EL (cell line): ENCODE measurements at regions not wholly inside any gene's neighbourhood (a gene's known extent, or its start where the extent isn't known, plus 50 kb on each side); places are given as distances from the start of the nearest gene placed in this dataset.

Experiments used
- DNase-seq: peaks from one replicate; pipeline ENCODE4 v3.0.0-alpha.2; 2016

DNA sequence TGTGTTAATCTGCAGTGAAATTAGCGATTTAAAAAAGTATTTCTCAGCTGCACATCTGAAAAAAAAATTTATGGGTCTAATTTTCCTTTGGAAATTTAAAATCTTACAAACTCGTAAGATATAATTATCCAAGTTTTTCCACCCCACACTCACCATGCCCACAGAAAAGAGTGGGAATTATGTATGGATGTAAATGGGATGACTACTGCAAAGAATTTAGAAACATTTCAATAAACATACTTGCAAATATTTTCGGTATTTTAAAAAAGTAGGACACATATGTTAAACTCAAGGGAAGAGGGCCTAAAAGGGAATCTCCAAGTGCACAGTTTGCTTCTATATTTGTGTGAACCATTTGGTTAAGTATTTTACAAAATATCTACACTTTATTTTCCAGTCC lies 1039.9 kb upstream of the POU3F3 start:
- DNase-seq = no peak

DNA sequence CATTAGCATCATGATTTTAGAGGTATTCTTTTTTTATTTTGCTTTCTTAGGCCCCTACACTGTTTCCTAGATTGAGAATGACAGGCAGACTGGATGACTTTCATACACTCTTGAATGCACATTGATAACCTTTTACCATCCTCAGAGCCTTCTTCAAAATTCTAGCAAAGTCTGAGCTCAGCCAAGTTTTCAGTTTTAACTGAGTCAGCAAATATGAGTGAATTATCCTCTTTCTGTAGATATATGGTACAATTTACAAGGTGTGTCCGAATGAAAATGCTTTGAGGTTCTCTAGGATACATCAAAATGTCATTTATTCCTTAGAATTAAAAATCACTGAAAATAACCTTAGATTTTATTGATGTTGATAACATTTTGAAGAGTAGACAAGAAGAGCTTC lies 1038.2 kb upstream of the POU3F3 start:
- no peak for DNase-seq

DNA sequence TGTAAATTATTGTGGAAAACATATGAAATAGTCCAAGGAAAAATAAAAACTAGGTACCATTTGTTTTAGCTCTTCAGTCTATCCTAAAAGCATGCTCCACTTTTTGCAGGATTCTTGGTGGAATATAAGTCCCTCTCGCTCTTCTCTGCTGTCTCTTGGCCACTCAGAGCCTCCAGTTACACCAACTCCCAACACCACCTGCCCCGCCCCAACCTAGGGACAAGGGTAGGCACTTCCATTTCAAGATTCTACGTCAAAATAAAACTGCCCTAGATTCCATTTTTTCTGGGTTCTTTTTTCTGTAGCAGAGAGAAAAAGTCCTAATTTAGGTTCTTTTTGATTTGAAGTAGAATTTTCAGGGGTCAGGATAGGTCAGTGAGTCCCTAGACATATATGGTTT lies 1036.2 kb upstream of the POU3F3 start:
- no peak for DNase-seq

DNA sequence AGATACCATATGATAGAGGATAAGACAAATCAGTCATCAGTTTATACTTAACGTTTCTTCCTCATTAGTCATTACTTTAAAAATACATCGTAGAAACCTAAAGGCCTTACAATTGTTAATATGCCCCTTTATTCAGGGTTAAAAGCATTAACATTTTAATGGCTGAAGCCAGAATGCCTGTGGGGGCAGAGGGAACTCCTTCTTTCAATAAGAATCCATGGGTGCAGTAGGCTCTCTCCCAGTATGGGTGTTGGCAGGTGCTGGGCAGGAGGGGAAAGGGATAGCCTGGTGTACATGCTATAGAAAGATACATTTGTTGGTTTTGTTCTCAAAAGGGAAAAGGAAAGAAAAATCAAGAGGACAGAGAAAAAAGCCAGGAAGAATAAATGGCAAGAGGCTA lies 1035.7 kb upstream of the POU3F3 start:
- no peak for DNase-seq

DNA sequence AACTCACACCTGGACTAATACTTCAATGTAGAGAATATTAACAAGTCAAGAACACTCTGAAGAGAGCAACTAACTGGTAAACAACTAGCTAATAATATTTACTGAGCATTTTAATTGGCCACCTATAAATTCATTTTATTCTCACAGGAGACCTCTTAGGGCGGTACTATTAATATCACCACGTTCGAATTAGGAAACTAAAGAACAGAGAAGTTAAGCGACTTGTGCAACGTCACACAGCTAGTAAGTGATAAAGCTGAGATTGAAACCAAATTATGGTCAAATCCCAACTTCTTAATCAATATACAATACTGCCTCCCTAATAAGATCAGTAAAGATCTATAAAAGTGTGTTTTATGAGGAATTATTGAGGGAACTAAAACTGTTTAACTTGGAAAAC lies 1034.3 kb upstream of the POU3F3 start:
- DNase-seq = no peak

GRCh38 chr2:103823847-103824246 lies 1030.1 kb upstream of the POU3F3 start:
- no peak for DNase-seq

DNA sequence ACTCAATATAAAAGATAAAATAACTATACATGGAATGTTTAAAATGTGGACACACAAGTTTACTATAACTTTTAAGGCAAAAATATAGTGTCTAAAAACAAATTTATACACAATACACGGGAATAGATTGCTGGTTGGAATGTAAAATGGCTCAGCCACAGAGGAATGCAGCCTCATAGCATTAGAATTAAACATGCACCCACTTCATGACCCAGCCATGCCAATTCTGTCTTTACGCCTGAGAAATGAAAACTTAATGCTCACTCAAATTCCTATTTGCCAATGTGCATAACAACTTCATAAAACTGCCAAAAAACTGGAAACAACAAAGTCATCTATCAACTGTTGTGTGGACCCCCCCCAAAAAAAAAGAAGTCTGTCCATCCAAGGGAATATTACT lies 1006.6 kb upstream of the POU3F3 start:
- DNase-seq = no peak

DNA sequence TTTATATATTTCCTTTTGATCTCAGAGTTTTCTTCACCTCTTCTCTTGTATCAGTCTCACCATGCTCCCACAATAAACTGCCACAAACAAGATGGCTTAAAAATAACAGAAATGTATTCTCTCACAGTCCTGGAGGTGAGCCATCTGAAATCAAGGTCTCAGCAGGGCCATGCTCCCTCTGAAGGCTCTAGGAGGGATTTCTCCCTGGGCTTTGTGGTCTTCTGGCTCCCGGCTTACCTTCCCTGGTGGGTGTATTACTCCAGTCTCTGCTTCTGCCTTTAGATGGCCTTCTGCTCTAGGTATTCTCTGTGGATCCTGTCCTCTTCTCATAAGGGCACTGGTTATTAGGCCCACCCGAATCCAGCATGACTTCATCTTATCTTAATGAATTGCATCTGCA lies 994.7 kb upstream of the POU3F3 start:
- no peak for DNase-seq

DNA sequence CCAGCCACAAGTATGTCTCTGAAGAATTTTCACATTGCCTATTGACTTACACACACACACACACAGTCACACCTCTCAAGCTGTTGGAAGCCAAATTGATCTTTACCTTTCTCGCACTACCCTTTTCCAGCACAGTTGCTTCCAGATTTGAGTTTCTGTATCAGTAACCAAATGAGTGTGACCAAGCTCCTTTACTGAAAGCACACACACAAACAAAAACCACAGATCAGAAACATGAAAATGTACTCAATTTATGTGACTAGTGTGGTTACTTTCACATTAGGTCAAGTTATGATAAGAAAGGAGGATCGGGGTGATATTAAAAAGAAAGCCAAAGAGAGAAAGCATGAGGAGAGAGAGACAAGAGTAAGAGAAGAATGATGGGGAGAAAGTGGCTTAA lies 993.9 kb upstream of the POU3F3 start:
- DNase-seq = no peak

GRCh38 chr2:103868396-103868795 lies 985.5 kb upstream of the POU3F3 start:
- no peak for DNase-seq

- no peak for DNase-seq
These were observed 980.1 kb upstream of the POU3F3 start for GRCh38 chr2:103873716-103874351.

DNA sequence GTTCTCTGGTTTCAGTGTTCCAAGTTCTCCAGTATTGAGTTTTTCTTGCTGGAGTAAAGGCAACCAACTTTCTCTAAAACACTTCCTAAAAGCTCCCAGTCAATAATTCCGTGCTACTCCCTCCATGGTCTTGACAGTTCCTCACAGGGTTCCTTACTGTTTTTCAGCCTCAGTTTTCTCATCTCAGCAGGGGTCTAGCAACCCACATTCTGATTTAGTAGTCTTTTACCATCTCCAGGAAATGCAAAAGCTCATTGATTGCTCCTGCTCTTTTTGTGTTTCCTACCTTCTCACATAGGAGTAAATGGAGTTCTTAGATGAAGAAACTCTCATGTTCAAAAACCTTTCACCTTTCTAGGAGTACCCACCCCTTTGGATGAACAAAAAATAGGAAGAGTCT lies 978.8 kb upstream of the POU3F3 start:
- no peak for DNase-seq

- no peak for DNase-seq
These were observed 978.4 kb upstream of the POU3F3 start for GRCh38 chr2:103875531-103875930.

GRCh38 chr2:103876611-103877010 lies 977.3 kb upstream of the POU3F3 start:
- no peak for DNase-seq

- no peak for DNase-seq
These were observed 974.8 kb upstream of the POU3F3 start for GRCh38 chr2:103879101-103879500.

DNA sequence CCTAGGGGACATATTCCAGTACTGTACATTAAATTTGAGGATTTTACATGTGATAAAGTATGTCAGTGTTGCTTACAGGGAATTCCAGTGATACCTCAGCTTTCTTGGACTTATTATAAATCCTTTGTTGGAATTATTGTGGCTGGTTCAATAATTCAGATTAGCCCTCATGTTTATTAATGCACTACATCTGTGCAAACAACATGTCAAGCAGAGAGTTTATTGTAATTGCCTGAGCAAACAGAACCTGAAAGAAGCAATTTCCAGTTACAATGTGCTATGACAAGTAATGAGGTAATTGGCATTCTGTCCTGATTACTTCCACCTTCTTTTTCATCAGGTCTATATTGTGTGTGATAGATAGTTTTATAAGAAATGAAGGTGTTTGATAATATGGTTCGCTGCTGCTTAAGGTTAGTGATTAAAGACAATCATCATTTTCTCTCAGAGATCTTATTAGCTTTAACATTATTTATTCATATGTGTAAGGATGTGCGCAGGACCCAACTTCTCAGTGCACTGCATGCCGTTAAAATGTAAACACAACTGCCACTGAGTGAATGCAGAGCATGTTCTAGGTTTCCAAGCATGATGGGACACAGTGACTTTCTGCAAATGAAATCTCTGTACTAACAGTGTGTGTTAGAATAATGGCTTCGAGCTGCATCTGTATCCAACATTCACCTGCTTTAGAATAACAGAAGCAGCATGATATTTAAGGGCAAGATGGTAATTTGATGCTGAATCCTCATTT lies 973.7 kb upstream of the POU3F3 start:
- no peak for DNase-seq

DNA sequence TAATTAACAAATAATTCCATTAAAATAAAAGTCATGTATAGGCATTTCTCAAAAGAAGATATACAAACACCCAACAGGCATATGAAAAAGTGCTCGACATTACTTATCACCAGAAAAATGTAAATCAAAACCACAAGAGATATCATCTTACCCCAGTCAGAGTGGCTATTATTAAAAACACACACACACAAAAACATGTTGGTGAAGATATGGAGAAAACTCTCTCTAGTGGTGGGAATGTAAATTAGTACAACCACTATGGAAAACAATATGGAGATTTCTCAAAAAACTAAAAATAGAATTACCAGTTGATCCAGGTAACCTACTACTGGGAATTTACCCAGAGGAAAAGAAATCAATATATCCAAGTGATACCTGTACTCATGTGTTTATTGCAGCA lies 966.3 kb upstream of the POU3F3 start:
- DNase-seq = no peak

DNA sequence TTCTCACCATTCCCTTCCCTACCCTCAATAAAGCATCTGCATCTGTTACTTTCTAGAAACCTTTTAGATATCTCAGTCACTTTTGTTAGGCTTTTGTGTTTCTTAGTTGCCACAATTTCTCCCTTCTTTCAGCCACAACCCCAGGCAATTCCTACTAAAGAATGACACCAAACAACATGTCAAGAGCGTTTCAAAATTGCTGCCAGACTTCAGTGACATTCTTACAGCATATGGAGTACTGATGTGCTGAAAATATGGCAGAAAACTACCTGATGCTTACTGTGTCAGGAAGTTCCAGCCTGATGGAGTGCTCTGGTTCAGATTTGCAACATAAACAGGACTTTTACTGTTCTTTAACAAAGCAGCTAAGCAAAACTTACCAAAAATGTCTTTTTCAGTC lies 957.7 kb upstream of the POU3F3 start:
- no peak for DNase-seq

DNA sequence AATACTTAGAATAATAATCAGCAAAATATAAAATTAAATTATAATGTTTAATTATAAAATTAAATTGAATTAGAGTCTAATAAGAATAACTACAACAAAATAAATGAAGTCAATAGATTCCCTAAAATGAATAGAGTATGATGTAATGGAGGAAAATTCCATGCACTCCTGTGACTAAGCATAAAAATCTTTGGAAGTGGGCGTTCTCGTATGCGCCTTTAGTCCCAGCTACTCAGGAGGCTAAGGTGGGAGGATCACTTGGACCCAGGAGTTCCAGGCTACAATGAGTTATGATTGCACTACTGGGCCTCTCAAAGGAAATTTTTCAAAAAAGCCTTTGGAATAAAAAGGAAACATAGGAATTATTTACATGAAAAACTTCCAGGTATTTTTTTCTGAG lies 955.4 kb upstream of the POU3F3 start:
- DNase-seq = no peak

DNA sequence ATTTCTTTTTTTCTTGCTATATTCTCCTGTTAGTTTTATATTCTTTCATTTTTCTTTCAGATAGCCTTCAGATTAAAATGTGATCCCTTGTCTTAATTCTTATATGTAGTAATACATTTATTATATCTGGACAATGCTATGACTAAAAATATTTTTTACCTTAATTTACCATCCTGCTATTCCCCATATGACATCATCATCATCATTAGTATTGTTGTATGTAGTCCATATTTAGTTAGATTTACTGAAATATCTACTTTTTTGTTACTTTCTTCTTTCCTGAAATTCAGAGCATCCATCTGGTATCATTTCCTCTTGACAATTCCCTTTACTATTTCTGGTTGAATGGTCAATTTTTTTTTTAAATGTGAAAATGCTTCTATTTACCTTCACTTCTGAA lies 951.6 kb upstream of the POU3F3 start:
- no peak for DNase-seq

DNA sequence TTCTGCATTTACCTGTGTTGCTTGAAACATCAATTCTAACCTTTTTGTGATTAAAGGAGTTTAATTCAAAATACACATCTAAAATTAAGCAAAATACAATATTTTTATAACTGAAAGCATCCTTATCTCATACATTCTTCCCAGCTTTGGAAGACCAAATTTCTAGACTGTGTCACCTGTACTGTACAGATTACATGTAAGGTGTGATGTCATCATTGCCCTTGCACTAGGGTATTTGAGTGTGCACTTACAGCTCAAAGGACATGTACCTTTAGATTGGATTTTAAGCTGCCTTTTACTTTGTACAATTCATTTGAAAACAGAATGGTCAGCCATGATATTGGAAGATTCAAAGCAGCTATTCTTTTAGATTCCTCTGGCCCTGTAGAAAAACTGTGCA lies 932.8 kb upstream of the POU3F3 start:
- DNase-seq = no peak

DNA sequence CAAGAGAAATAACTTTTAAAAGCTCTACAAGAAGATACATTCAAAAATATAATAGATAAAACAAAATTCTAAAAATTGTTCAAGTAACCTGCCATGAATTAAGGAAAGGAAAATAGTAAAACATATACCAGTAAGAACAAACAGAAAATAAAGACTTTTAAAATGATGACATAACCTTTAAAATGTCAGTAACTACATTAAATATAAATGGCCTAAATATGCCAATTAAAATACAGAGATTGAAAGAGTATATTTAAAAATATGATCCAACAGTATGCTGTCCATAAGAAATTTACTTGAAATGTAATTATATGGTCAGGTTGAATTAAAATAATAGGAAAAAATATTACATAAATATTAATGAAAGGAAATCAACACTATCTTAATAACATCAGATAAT lies 911.7 kb upstream of the POU3F3 start:
- no peak for DNase-seq

GRCh38 chr2:103945083-103945482 lies 908.8 kb upstream of the POU3F3 start:
- no peak for DNase-seq

DNA sequence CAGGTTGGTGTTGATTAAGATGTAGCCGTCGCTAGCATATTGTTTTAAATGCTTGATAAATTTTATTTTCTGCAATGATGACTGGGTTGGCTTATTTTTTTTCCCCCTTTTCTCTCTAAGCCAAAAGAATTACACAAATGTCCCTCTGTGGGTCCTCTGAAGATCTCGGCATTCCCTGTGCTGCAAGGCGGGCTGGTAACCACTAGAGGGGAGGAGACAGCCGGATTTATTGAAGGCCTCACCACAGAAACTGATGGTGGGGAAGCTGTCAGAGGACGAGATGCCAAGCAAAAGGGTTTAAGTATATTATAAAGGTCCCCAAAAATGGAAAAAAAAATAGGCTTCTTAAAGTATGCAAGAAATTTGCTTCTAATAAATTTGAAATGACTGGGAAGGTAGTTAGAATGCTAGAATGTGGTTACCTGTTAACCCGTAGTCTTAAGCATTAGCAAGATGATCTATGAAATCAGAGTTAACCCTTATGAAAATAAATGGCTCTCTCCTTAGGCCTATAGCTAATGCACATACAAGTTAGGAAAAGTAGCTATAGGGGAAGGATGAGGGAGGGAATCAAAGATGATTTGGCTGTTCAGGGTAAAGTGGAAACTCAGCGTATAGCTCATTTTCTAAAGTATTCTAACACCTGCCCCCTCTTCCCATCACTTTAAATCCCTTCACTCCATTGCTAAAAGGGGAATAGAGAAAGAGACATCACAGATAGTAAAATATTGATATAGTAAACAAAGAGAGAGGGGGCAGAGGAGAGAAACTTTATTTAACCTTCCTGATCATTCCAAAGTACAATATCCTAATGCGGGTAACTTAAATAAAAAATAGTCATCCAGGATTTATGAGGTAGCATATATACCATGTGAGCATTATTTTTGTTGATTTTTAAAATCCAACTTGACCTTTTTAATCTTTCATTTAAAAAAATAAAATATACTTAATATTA lies 894.5 kb upstream of the POU3F3 start:
- DNase-seq = no peak
